Activated CD4-positive, CD25-positive, alpha-beta regulatory T cell treated with anti-CD3 and anti-CD28 coated beads, Interleukin-2, amount 50 U/mL, for 24 hours (primary cell): ENCODE measurements at regions not wholly inside any gene's neighbourhood (a gene's known extent, or its start where the extent isn't known, plus 50 kb on each side); places are given as distances from the start of the nearest gene placed in this dataset.

Experiments
- ATAC-seq, 2 donors: fragments of 150-1000 bp; cut with Tn5 transposase; one replicate each; pipeline ENCODE4 v1.10.0; 2021; ENCODE audit warnings: mild to moderate bottlenecking in 1 of 2, moderate library complexity in 1 of 2

- no peak for ATAC-seq
Measured at GRCh38 chr18:10033016-10033399, 119.2 kb downstream of the VAPA start.

GRCh38 chr18:10035281-10035991 lies 121.6 kb downstream of the VAPA start:
- no peak for ATAC-seq

GRCh38 chr18:10036479-10036878 lies 122.7 kb downstream of the VAPA start:
- ATAC-seq: no peak

- no peak for ATAC-seq
Measured at GRCh38 chr18:10037181-10037580, 123.4 kb downstream of the VAPA start.

GRCh38 chr18:10038268-10038667 lies 124.5 kb downstream of the VAPA start:
- no peak for ATAC-seq

- no peak for ATAC-seq
Measured at GRCh38 chr18:10040287-10041011, 126.6 kb downstream of the VAPA start.

- no peak for ATAC-seq
Measured at GRCh38 chr18:10041180-10041579, 127.4 kb downstream of the VAPA start.

GRCh38 chr18:10042492-10042891 lies 128.7 kb downstream of the VAPA start:
- no peak for ATAC-seq

- no peak for ATAC-seq
Measured at GRCh38 chr18:10044054-10044453, 130.2 kb downstream of the VAPA start.

GRCh38 chr18:10045296-10045891 lies 131.6 kb downstream of the VAPA start:
- no peak for ATAC-seq

- no peak for ATAC-seq
Measured at GRCh38 chr18:10046178-10046807, 132.5 kb downstream of the VAPA start.

- ATAC-seq: no peak
Measured at GRCh38 chr18:10047237-10047636, 133.4 kb downstream of the VAPA start.

- ATAC-seq: no peak
Measured at GRCh38 chr18:10049747-10050146, 135.9 kb downstream of the VAPA start.

- no peak for ATAC-seq
Measured at GRCh38 chr18:10050956-10051355, 137.1 kb downstream of the VAPA start.

- ATAC-seq: no peak
Measured at GRCh38 chr18:10051877-10052631, 138.2 kb downstream of the VAPA start.

- ATAC-seq: no peak
Measured at GRCh38 chr18:10052871-10053270, 139.1 kb downstream of the VAPA start.

- ATAC-seq: no peak
Measured at GRCh38 chr18:10053861-10054260, 140.0 kb downstream of the VAPA start.

GRCh38 chr18:10054366-10054765 lies 140.6 kb downstream of the VAPA start:
- ATAC-seq: no peak

- ATAC-seq: no peak
Measured at GRCh38 chr18:10055125-10055750, 141.4 kb downstream of the VAPA start.

- no peak for ATAC-seq
Measured at GRCh38 chr18:10056506-10056905, 142.7 kb downstream of the VAPA start.

GRCh38 chr18:10057401-10057893 lies 143.6 kb downstream of the VAPA start:
- no peak for ATAC-seq
